NB4 (cell line): ENCODE measurements at regions not wholly inside any gene's neighbourhood (a gene's known extent, or its start where the extent isn't known, plus 50 kb on each side); places are given as distances from the start of the nearest gene placed in this dataset.
"Not testable (repeated sequence)": the region's sequence is repeated elsewhere in the genome, so short reads cannot be mapped to it uniquely, and the experiment has no call there.

ENCODE experiments used
- DNase-seq: peaks from one replicate; pipeline ENCODE4 v3.0.0; 2010; ENCODE audit warnings: low read depth
- H3K4me3 ChIP-seq: one replicate; pipeline ENCODE4 v1.5.1; 2011; ENCODE audit warnings: mild to moderate bottlenecking, low read depth, low read length, moderate library complexity
- CTCF ChIP-seq: IDR thresholded peaks from one replicate; pipeline ENCODE4 v1.5.1; 2012; ENCODE audit warnings: low read depth, low read length
- MAX ChIP-seq: IDR thresholded peaks from 2 replicates; pipeline ENCODE4 v1.6.1; 2011; ENCODE audit warnings: low read depth, low read length
- MYC ChIP-seq: IDR thresholded peaks from 2 replicates; pipeline ENCODE4 v1.6.1; 2011; ENCODE audit warnings: low read depth, low read length
- POLR2A ChIP-seq: IDR thresholded peaks from 2 replicates; pipeline ENCODE4 v1.6.1; 2011; ENCODE audit warnings: mild to moderate bottlenecking; ENCODE audit not compliant: insufficient read length; ENCODE audit errors: extremely low read depth

GRCh38 chr7:149654588-149654987, 118.8 kb downstream of the ZNF467 start:
- no peak for TF ChIP-seq POLR2A
- no peak for TF ChIP-seq MYC
- no peak for TF ChIP-seq MAX
- no peak for TF ChIP-seq CTCF
- DNase-seq: no peak
- H3K4me3 ChIP-seq: no peak overlapping the region

- not testable (repeated sequence) for DNase-seq, H3K4me3 ChIP-seq
Measured at GRCh38 chr7:149650190-149650589, 123.2 kb downstream of the ZNF467 start.

GRCh38 chr7:149644754-149645153, 128.6 kb downstream of the ZNF467 start:
- no peak for DNase-seq
- H3K4me3 ChIP-seq: no peak overlapping the region
- TF ChIP-seq MAX (no peak), MYC (no peak), POLR2A (no peak), CTCF (no peak)

- TF ChIP-seq CTCF: no peak
- no peak for DNase-seq
- H3K4me3 ChIP-seq: no peak overlapping the region
Measured at GRCh38 chr7:149642589-149642988, 130.8 kb downstream of the ZNF467 start.

- DNase-seq: no peak
- H3K4me3 ChIP-seq: no peak overlapping the region
- no peak for TF ChIP-seq MAX
Measured at GRCh38 chr7:149638566-149639320, 134.6 kb downstream of the ZNF467 start.

GRCh38 chr7:149637911-149638565, 135.3 kb downstream of the ZNF467 start:
- no peak overlapping the region for H3K4me3 ChIP-seq
- no peak for DNase-seq
- TF ChIP-seq MYC (no peak), CTCF (no peak), POLR2A (no peak), MAX (no peak)

- TF ChIP-seq MAX (no peak), MYC (no peak), CTCF (no peak), POLR2A (no peak)
- peak; percentile 76 for DNase-seq
- no peak overlapping the region for H3K4me3 ChIP-seq
Measured at GRCh38 chr7:149635561-149636329, 137.6 kb downstream of the ZNF467 start.
